HL-60 (cell line): ENCODE measurements at regions not wholly inside any gene's neighbourhood (a gene's known extent, or its start where the extent isn't known, plus 50 kb on each side); places are given as distances from the start of the nearest gene placed in this dataset.

ENCODE experiments used
- DNase-seq, 2 experiments: peaks; one replicate each; pipeline ENCODE4 v3.0.0-alpha.2; 2010 to 2020; ENCODE audit warnings: low read depth in 1 of 2, low spot score in 1 of 2
- H3K27ac ChIP-seq: fragments of 250-450 bp; sonication (Bioruptor Pico); replicated peaks from 2 replicates; pipeline ENCODE4 v1.5.1; 2020; ENCODE audit warnings: mild to moderate bottlenecking, moderate library complexity
- H3K27me3 ChIP-seq: fragments of 250-450 bp; sonication (Bioruptor Pico); 2 replicates; pipeline ENCODE4 v1.5.1; 2021; ENCODE audit warnings: mild to moderate bottlenecking, moderate library complexity; ENCODE audit not compliant: insufficient read depth, poor library complexity, severe bottlenecking
- H3K4me3 ChIP-seq: replicated peaks from 2 replicates; pipeline ENCODE4 v1.5.1; 2011; ENCODE audit warnings: mild to moderate bottlenecking, control low read depth, low read length; ENCODE audit not compliant: insufficient read depth
- GABPA ChIP-seq: IDR thresholded peaks from 2 replicates; pipeline ENCODE4 v1.6.1; 2012; ENCODE audit warnings: low read depth
- POLR2AphosphoS5 ChIP-seq: IDR thresholded peaks from 2 replicates; pipeline ENCODE4 v1.6.1; 2012; ENCODE audit warnings: low read depth
- SPI1 ChIP-seq: IDR thresholded peaks from 2 replicates; pipeline ENCODE4 v1.6.1; 2012; ENCODE audit warnings: low read depth, mild to moderate bottlenecking, borderline replicate concordance
- TF ChIP-seq, protein P1 (sequence below): IDR thresholded peaks from 2 replicates; pipeline ENCODE4 v1.6.1; 2012; ENCODE audit warnings: low read depth; ENCODE audit not compliant: insufficient replicate concordance
- TF ChIP-seq, protein P2 (sequence below): IDR thresholded peaks from one replicate; pipeline ENCODE4 v1.5.1; 2011; ENCODE audit warnings: low read length, control low read depth, inconsistent platforms; ENCODE audit not compliant: insufficient read depth

DNA sequence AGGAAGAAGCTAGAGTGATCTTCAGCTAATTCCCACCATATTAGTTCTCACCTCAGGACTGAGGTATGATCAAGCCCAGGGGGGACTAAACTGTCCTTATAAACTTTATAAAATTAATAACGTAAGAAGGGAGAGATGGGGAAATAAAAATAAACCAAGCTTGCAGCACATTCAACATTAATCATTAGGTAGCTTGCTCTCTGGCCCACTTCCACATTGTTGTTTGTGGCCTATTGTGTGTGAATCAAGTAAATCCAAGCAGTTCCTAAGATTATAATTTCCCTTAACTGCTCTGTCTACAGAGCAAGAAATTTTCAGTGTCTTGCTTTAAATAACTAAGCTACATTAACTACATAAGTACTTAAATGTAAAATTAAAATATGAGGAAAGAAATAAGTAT is 131.3 kb upstream of the ABCA1 start:
- Histone ChIP-seq H3K4me3 (no peak overlapping the region), H3K27me3 (no peaks in the 10 kb centered on the region), H3K27ac (no peak overlapping the region)
- DNase-seq: no peak
- TF ChIP-seq POLR2AphosphoS5 (no peak), GABPA (no peak), SPI1 (no peak)
- TF ChIP-seq, protein P1, sequence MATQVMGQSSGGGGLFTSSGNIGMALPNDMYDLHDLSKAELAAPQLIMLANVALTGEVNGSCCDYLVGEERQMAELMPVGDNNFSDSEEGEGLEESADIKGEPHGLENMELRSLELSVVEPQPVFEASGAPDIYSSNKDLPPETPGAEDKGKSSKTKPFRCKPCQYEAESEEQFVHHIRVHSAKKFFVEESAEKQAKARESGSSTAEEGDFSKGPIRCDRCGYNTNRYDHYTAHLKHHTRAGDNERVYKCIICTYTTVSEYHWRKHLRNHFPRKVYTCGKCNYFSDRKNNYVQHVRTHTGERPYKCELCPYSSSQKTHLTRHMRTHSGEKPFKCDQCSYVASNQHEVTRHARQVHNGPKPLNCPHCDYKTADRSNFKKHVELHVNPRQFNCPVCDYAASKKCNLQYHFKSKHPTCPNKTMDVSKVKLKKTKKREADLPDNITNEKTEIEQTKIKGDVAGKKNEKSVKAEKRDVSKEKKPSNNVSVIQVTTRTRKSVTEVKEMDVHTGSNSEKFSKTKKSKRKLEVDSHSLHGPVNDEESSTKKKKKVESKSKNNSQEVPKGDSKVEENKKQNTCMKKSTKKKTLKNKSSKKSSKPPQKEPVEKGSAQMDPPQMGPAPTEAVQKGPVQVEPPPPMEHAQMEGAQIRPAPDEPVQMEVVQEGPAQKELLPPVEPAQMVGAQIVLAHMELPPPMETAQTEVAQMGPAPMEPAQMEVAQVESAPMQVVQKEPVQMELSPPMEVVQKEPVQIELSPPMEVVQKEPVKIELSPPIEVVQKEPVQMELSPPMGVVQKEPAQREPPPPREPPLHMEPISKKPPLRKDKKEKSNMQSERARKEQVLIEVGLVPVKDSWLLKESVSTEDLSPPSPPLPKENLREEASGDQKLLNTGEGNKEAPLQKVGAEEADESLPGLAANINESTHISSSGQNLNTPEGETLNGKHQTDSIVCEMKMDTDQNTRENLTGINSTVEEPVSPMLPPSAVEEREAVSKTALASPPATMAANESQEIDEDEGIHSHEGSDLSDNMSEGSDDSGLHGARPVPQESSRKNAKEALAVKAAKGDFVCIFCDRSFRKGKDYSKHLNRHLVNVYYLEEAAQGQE: no peak
- TF ChIP-seq, protein P2, sequence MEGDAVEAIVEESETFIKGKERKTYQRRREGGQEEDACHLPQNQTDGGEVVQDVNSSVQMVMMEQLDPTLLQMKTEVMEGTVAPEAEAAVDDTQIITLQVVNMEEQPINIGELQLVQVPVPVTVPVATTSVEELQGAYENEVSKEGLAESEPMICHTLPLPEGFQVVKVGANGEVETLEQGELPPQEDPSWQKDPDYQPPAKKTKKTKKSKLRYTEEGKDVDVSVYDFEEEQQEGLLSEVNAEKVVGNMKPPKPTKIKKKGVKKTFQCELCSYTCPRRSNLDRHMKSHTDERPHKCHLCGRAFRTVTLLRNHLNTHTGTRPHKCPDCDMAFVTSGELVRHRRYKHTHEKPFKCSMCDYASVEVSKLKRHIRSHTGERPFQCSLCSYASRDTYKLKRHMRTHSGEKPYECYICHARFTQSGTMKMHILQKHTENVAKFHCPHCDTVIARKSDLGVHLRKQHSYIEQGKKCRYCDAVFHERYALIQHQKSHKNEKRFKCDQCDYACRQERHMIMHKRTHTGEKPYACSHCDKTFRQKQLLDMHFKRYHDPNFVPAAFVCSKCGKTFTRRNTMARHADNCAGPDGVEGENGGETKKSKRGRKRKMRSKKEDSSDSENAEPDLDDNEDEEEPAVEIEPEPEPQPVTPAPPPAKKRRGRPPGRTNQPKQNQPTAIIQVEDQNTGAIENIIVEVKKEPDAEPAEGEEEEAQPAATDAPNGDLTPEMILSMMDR: no peak

DNA sequence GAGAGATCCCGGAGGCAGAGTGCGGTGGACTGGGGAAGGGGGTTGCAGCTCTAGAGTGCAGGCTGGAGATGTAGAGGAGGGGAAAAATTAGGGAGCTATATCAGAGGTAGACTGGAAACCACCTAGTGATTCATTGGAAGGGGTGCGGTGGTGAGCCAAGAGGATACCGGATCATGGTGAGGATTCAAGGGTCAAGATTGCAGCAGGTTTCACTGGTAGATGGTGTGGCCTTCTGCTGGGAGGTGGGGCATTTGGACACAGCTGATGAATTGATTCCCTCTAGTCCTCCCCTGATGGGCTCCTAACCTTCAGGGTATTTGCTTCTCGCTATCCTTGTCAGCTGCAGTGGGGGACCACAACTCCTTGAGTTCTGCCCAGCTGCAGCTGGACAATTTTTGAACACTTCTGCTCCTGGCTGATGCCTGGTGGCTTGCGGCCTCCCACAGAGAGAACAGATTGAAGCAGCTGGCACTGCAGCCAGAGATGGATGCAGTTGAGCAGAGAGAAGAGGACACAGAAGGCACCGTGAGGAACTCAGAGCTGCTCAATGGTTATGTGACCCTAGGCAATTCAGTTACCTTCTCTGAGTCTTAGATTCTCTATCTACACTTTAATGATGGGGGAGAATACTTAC is 134.4 kb upstream of the ABCA1 start:
- Histone ChIP-seq H3K4me3 (no peak overlapping the region), H3K27me3 (no peaks in the 10 kb centered on the region), H3K27ac (no peak overlapping the region)
- DNase-seq: peak in 1 of 2 experiments; percentile 57
- TF ChIP-seq, protein P2: no peak
- peak; percentile 90 for TF ChIP-seq POLR2AphosphoS5
- TF ChIP-seq, protein P1: no peak

DNA sequence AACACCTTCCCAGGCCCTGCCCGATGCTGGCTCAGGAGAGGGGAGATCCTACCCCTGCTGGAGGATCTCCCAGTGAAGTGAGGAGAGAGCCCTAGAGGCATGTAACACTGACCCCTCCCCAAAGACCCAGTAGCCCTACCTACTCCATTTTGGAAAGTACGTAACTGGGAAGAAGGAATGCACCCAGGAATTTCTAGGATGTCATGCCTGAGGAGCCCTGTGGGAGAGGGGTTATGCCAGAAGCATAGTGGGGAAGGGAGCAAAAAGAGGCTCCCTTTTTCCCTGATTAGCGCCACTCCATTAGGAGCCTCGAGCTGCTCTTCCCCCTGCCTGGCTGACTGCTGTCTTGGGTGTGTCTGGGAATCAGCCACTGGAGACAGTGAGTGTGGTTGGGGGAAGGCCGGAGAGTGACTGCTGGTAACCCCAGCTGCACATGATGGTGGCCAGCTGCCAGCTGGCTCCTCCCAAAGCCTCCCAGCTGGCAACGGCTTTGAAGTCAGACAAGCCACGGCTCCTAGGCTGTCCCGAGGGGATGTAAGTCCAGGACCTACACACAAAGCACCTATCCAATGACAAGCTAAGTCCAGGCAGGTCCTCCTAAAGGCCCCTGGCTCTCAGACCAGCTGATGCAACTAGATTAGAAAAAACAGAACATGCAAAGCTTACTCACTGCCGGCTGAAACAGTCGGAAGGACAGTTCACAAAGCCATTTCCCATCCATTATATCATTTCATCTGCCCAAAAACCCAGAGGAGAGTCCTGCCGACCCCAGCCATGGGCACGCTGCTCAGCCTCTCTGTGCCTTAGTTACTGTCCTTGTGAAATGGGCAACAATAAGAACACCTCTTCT is 136.5 kb upstream of the ABCA1 start:
- TF ChIP-seq, protein P2: no peak
- TF ChIP-seq, protein P1: no peak
- no peak for TF ChIP-seq GABPA
- TF ChIP-seq SPI1: peak; percentile 57; the same call in 1 of the 2 replicates
- TF ChIP-seq POLR2AphosphoS5: peak; percentile 91
- Histone ChIP-seq H3K27me3 (no peaks in the 10 kb centered on the region), H3K27ac (peak overlapping the region; percentile 69), H3K4me3 (peak overlapping the region; percentile 7; the same call in 1 of the 2 replicates)
- peak; percentile 68 to 76 for DNase-seq
